ENCODE measurements at regions not wholly inside any gene's neighbourhood (a gene's known extent, or its start where the extent isn't known, plus 50 kb on each side); places are given as distances from the start of the nearest gene placed in this dataset.

DNA sequence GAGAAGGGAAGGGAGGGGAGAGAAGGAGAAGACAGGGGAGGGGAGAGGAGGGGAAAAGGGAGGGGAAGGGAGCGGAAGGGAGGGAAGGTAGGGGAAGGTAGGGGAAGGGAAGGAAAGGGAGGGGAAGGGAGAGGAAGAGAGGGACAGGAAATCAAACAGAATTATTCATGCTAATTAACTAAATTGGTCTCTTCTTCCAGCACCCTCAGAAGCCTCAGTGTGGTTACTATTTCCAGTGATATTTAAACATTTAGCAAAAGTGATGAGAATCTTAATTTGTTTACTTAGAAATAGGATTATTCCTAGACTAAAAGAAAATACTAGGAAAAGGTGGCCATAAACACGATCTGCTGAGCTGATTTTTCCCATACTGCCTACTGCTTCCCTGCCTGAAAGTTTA, 193.1 kb upstream of the CPEB2 start:
- TF ChIP-seq, protein P1, sequence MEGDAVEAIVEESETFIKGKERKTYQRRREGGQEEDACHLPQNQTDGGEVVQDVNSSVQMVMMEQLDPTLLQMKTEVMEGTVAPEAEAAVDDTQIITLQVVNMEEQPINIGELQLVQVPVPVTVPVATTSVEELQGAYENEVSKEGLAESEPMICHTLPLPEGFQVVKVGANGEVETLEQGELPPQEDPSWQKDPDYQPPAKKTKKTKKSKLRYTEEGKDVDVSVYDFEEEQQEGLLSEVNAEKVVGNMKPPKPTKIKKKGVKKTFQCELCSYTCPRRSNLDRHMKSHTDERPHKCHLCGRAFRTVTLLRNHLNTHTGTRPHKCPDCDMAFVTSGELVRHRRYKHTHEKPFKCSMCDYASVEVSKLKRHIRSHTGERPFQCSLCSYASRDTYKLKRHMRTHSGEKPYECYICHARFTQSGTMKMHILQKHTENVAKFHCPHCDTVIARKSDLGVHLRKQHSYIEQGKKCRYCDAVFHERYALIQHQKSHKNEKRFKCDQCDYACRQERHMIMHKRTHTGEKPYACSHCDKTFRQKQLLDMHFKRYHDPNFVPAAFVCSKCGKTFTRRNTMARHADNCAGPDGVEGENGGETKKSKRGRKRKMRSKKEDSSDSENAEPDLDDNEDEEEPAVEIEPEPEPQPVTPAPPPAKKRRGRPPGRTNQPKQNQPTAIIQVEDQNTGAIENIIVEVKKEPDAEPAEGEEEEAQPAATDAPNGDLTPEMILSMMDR (IDR thresholded peaks at IDR 0.05) = no peak
- TF ChIP-seq POLR2A (IDR thresholded peaks at IDR 0.05; ENCODE audit: low read depth) (no peak), EP300 (IDR thresholded peaks at IDR 0.05) (no peak), POLR2AphosphoS5 (IDR thresholded peaks at IDR 0.05) (no peak)

All from esophagus muscularis mucosa (tissue), 4 donors.